ENCODE measurements at regions not wholly inside any gene's neighbourhood (a gene's known extent, or its start where the extent isn't known, plus 50 kb on each side); places are given as distances from the start of the nearest gene placed in this dataset.
"Not testable (repeated sequence)": the region's sequence is repeated elsewhere in the genome, so short reads cannot be mapped to it uniquely, and the experiment has no call there.

- Histone ChIP-seq H3K9me3 (no peaks in the 10 kb centered on the region), H3K4me3 (no peak overlapping the region), H3K4me1 (no peaks in the 10 kb centered on the region), H3K27ac (no peak overlapping the region), H3K36me3 (no peaks in the 10 kb centered on the region), H3K27me3 (no peaks in the 10 kb centered on the region)
- no peak for TF ChIP-seq CTCF (IDR thresholded peaks at IDR 0.05)
- DNase-seq (ENCODE audit: low spot score): no peak
Measured at GRCh38 chr12:5276327-5276880, 155.5 kb upstream of the NTF3 start.

- Histone ChIP-seq H3K4me3 (no peak overlapping the region), H3K27me3 (no peaks in the 10 kb centered on the region), H3K27ac (no peak overlapping the region), H3K4me1 (no peaks in the 10 kb centered on the region), H3K36me3 (no peaks in the 10 kb centered on the region), H3K9me3 (no peaks in the 10 kb centered on the region)
- no peak for DNase-seq (ENCODE audit: low spot score)
- TF ChIP-seq CTCF (IDR thresholded peaks at IDR 0.05): no peak
Measured at GRCh38 chr12:5280086-5280485, 151.8 kb upstream of the NTF3 start.

- H3K36me3 ChIP-seq; H3K9me3 ChIP-seq; H3K4me3 ChIP-seq; H3K27me3 ChIP-seq; DNase-seq (ENCODE audit: low spot score); H3K27ac ChIP-seq; H3K4me1 ChIP-seq: not testable (repeated sequence)
Measured at GRCh38 chr12:5290368-5290767, 141.5 kb upstream of the NTF3 start.

GRCh38 chr12:5292651-5293050, 139.3 kb upstream of the NTF3 start:
- Histone ChIP-seq H3K4me3 (no peak overlapping the region), H3K9me3 (no peaks in the 10 kb centered on the region), H3K27me3 (no peaks in the 10 kb centered on the region), H3K36me3 (no peaks in the 10 kb centered on the region), H3K27ac (no peak overlapping the region), H3K4me1 (no peaks in the 10 kb centered on the region)
- DNase-seq (ENCODE audit: low spot score): no peak
- no peak for TF ChIP-seq CTCF (IDR thresholded peaks at IDR 0.05)

- TF ChIP-seq CTCF (IDR thresholded peaks at IDR 0.05): no peak
- no peaks in the 10 kb centered on the region for H3K4me1 ChIP-seq
- DNase-seq (ENCODE audit: low spot score): no peak
- H3K27me3 ChIP-seq: no peaks in the 10 kb centered on the region
- H3K27ac ChIP-seq: no peak overlapping the region
- H3K4me3 ChIP-seq: no peak overlapping the region
- no peaks in the 10 kb centered on the region for H3K36me3 ChIP-seq
- no peaks in the 10 kb centered on the region for H3K9me3 ChIP-seq
Measured at GRCh38 chr12:5293773-5294172, 138.1 kb upstream of the NTF3 start.

- TF ChIP-seq CTCF (IDR thresholded peaks at IDR 0.05): no peak
- DNase-seq (ENCODE audit: low spot score): no peak
Measured at GRCh38 chr12:5294274-5295070, 137.4 kb upstream of the NTF3 start.

More at GRCh38 chr12:5294274-5295070, 137.4 kb upstream of the NTF3 start:
- no peaks in the 10 kb centered on the region for H3K9me3 ChIP-seq
- no peaks in the 10 kb centered on the region for H3K27me3 ChIP-seq
- no peak overlapping the region for H3K4me3 ChIP-seq
- H3K36me3 ChIP-seq: no peaks in the 10 kb centered on the region
- no peaks in the 10 kb centered on the region for H3K4me1 ChIP-seq
- no peak overlapping the region for H3K27ac ChIP-seq
